ENCODE measurements at regions not wholly inside any gene's neighbourhood (a gene's known extent, or its start where the extent isn't known, plus 50 kb on each side); places are given as distances from the start of the nearest gene placed in this dataset.

DNA sequence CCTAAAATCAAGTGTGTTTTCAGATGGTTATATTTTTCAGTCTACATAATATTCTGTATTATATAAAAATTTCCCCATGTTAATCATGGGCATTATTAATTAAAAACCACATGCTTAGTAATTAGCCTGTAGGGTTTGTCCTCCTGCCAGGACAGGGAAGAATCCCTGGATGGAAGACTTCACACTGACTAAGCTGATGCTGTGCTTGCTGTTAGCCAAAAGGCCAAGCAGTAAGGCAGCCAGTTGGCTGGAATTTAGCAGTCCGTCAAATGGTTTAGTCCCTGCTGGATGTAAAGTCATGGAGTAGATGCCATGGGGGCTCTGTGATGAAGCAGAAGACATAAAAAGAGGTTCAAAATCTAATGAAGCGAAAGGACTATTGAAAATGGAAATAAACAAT, 168.0 kb upstream of the OBI1 start:
- no peaks in the 10 kb centered on the region for H3K4me1 ChIP-seq (ENCODE audit: control insufficient read depth, low read length)
- H3K27ac ChIP-seq (ENCODE audit: low read depth, low read length) = no peak overlapping the region
- no peaks in the 10 kb centered on the region for H4K20me1 ChIP-seq (ENCODE audit: control insufficient read depth, insufficient read depth, low read depth, low read length)
- no peaks in the 10 kb centered on the region for H3K9me2 ChIP-seq (replicated peaks; ENCODE audit: control insufficient read depth, low read length)
- H3K9me3 ChIP-seq (ENCODE audit: control insufficient read depth, insufficient read depth, low read length) = no peaks in the 10 kb centered on the region
- no peak for TF ChIP-seq EZH2phosphoT487 (IDR thresholded peaks at IDR 0.05; ENCODE audit: borderline replicate concordance, low read length)
- no peaks in the 10 kb centered on the region for H3K79me2 ChIP-seq (ENCODE audit: control insufficient read depth, low read length)
- H3F3A ChIP-seq (ENCODE audit: control insufficient read depth, insufficient read depth) = no peaks in the 10 kb centered on the region
- H3K4me3 ChIP-seq (ENCODE audit: low read length) = no peak overlapping the region
- H3K4me2 ChIP-seq (ENCODE audit: low read length) = no peak overlapping the region
- no peaks in the 10 kb centered on the region for H3K27me3 ChIP-seq (ENCODE audit: control insufficient read depth, low read length)
- no peaks in the 10 kb centered on the region for H3K36me3 ChIP-seq (ENCODE audit: control insufficient read depth, low read length)

DNA sequence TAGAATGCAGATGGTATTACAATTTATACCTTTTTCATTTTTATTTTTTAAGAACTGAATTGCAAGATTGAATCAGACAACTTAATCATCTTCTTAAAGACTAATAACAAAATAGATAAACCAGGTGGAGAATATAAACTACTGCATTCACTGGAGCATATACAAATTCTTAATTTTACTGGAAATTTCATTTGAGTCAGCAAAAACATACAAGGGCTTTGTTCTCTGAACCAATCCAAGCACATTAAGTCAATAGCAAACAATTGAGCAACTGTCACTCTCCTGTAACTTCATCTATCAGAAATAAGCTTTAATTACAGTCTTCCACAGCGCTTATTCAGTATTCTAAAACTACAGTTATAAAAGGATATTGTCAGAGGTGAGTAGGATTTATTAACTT, 167.4 kb upstream of the OBI1 start:
- H3K4me3 ChIP-seq (ENCODE audit: low read length) = no peak overlapping the region
- no peaks in the 10 kb centered on the region for H3K9me2 ChIP-seq (replicated peaks; ENCODE audit: control insufficient read depth, low read length)
- no peaks in the 10 kb centered on the region for H3K36me3 ChIP-seq (ENCODE audit: control insufficient read depth, low read length)
- H3K4me2 ChIP-seq (ENCODE audit: low read length) = no peak overlapping the region
- no peaks in the 10 kb centered on the region for H3K9me3 ChIP-seq (ENCODE audit: control insufficient read depth, insufficient read depth, low read length)
- H3K79me2 ChIP-seq (ENCODE audit: control insufficient read depth, low read length) = no peaks in the 10 kb centered on the region
- no peak for TF ChIP-seq EZH2phosphoT487 (IDR thresholded peaks at IDR 0.05; ENCODE audit: borderline replicate concordance, low read length)
- TF ChIP-seq, protein P1, sequence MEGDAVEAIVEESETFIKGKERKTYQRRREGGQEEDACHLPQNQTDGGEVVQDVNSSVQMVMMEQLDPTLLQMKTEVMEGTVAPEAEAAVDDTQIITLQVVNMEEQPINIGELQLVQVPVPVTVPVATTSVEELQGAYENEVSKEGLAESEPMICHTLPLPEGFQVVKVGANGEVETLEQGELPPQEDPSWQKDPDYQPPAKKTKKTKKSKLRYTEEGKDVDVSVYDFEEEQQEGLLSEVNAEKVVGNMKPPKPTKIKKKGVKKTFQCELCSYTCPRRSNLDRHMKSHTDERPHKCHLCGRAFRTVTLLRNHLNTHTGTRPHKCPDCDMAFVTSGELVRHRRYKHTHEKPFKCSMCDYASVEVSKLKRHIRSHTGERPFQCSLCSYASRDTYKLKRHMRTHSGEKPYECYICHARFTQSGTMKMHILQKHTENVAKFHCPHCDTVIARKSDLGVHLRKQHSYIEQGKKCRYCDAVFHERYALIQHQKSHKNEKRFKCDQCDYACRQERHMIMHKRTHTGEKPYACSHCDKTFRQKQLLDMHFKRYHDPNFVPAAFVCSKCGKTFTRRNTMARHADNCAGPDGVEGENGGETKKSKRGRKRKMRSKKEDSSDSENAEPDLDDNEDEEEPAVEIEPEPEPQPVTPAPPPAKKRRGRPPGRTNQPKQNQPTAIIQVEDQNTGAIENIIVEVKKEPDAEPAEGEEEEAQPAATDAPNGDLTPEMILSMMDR (IDR thresholded peaks at IDR 0.05; ENCODE audit: low read depth, low read length, poor library complexity, severe bottlenecking) = no peak
- no peaks in the 10 kb centered on the region for H3F3A ChIP-seq (ENCODE audit: control insufficient read depth, insufficient read depth)
- H3K27ac ChIP-seq (ENCODE audit: low read depth, low read length) = no peak overlapping the region
- no peaks in the 10 kb centered on the region for H4K20me1 ChIP-seq (ENCODE audit: control insufficient read depth, insufficient read depth, low read depth, low read length)
- H3K27me3 ChIP-seq (ENCODE audit: control insufficient read depth, low read length) = no peaks in the 10 kb centered on the region
- no peaks in the 10 kb centered on the region for H3K4me1 ChIP-seq (ENCODE audit: control insufficient read depth, low read length)

DNA sequence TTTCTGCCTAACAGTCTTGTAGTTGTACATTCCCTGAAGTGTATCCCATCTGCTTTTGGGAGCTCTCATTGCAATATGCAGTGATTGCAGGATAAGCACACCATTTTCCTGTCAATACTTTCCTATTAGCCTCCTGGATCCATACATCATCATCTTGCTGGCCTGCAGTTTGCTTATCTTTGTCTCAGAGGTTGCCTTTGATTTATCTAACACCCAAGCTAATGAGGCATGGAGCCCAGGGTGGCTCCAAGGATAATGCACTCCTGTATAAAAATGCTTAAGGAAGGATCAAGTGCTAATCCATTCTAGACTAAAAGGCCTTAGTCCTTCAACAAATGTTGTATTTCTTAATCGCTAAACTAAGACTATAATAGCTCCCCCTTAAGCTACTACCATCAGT, 161.6 kb upstream of the OBI1 start:
- no peak overlapping the region for H3K4me3 ChIP-seq (ENCODE audit: low read length)
- TF ChIP-seq, protein P1 (IDR thresholded peaks at IDR 0.05; ENCODE audit: low read depth, low read length, poor library complexity, severe bottlenecking) = no peak
- TF ChIP-seq EZH2phosphoT487 (IDR thresholded peaks at IDR 0.05; ENCODE audit: borderline replicate concordance, low read length) = no peak
- no peaks in the 10 kb centered on the region for H3K36me3 ChIP-seq (ENCODE audit: control insufficient read depth, low read length)
- no peaks in the 10 kb centered on the region for H3K79me2 ChIP-seq (ENCODE audit: control insufficient read depth, low read length)
- no peak overlapping the region for H3K4me2 ChIP-seq (ENCODE audit: low read length)
- H3K9me3 ChIP-seq (ENCODE audit: control insufficient read depth, insufficient read depth, low read length) = no peaks in the 10 kb centered on the region
- H3K27me3 ChIP-seq (ENCODE audit: control insufficient read depth, low read length) = no peaks in the 10 kb centered on the region
- H3K9me2 ChIP-seq (replicated peaks; ENCODE audit: control insufficient read depth, low read length) = no peaks in the 10 kb centered on the region
- H3K4me1 ChIP-seq (ENCODE audit: control insufficient read depth, low read length) = no peaks in the 10 kb centered on the region
- H4K20me1 ChIP-seq (ENCODE audit: control insufficient read depth, insufficient read depth, low read depth, low read length) = no peaks in the 10 kb centered on the region
- no peaks in the 10 kb centered on the region for H3F3A ChIP-seq (ENCODE audit: control insufficient read depth, insufficient read depth)
- H3K27ac ChIP-seq (ENCODE audit: low read depth, low read length) = no peak overlapping the region

DNA sequence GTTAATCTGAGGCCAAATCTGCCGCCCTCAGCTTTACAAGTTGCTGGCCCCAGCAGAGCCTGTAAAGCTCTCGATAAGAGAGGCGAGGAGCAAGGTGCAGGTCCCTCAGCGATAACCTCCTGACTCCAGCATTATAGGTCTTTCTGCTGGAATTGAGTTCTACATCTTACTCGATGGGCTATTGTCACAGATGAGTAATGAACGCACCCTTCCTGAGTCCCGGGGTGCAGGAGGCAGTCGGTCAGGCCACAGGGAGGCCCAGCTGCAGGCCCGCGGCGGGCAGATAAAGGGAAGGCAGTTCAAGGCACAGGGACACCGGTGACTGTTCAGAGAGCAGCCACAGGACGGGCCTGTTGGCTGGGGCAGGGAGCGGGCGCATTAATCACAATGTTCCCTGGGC, 157.6 kb upstream of the OBI1 start:
- no peak overlapping the region for H3K27ac ChIP-seq (ENCODE audit: low read depth, low read length)
- H3K4me2 ChIP-seq (ENCODE audit: low read length) = no peak overlapping the region
- TF ChIP-seq, protein P1 (IDR thresholded peaks at IDR 0.05; ENCODE audit: low read depth, low read length, poor library complexity, severe bottlenecking) = no peak
- no peak for TF ChIP-seq EZH2phosphoT487 (IDR thresholded peaks at IDR 0.05; ENCODE audit: borderline replicate concordance, low read length)
- H3K27me3 ChIP-seq (ENCODE audit: control insufficient read depth, low read length) = no peaks in the 10 kb centered on the region
- no peaks in the 10 kb centered on the region for H4K20me1 ChIP-seq (ENCODE audit: control insufficient read depth, insufficient read depth, low read depth, low read length)
- no peaks in the 10 kb centered on the region for H3K9me2 ChIP-seq (replicated peaks; ENCODE audit: control insufficient read depth, low read length)
- no peaks in the 10 kb centered on the region for H3K36me3 ChIP-seq (ENCODE audit: control insufficient read depth, low read length)
- no peaks in the 10 kb centered on the region for H3K79me2 ChIP-seq (ENCODE audit: control insufficient read depth, low read length)
- no peak overlapping the region for H3K4me3 ChIP-seq (ENCODE audit: low read length)
- H3K9me3 ChIP-seq (ENCODE audit: control insufficient read depth, insufficient read depth, low read length) = no peaks in the 10 kb centered on the region
- no peaks in the 10 kb centered on the region for H3K4me1 ChIP-seq (ENCODE audit: control insufficient read depth, low read length)
- H3F3A ChIP-seq (ENCODE audit: control insufficient read depth, insufficient read depth) = no peaks in the 10 kb centered on the region
